ENCODE measurements at regions not wholly inside any gene's neighbourhood (a gene's known extent, or its start where the extent isn't known, plus 50 kb on each side); places are given as distances from the start of the nearest gene placed in this dataset.

- Histone ChIP-seq H3K36me3 (no peaks in the 10 kb centered on the region), H3K9me3 (no peaks in the 10 kb centered on the region), H3K27me3 (no peaks in the 10 kb centered on the region), H3K4me1 (no peaks in the 10 kb centered on the region), H3K4me3 (no peak overlapping the region), H3K27ac (no peak overlapping the region)
- no peak for TF ChIP-seq POLR2A (IDR thresholded peaks at IDR 0.05)
- TF ChIP-seq, protein P1, sequence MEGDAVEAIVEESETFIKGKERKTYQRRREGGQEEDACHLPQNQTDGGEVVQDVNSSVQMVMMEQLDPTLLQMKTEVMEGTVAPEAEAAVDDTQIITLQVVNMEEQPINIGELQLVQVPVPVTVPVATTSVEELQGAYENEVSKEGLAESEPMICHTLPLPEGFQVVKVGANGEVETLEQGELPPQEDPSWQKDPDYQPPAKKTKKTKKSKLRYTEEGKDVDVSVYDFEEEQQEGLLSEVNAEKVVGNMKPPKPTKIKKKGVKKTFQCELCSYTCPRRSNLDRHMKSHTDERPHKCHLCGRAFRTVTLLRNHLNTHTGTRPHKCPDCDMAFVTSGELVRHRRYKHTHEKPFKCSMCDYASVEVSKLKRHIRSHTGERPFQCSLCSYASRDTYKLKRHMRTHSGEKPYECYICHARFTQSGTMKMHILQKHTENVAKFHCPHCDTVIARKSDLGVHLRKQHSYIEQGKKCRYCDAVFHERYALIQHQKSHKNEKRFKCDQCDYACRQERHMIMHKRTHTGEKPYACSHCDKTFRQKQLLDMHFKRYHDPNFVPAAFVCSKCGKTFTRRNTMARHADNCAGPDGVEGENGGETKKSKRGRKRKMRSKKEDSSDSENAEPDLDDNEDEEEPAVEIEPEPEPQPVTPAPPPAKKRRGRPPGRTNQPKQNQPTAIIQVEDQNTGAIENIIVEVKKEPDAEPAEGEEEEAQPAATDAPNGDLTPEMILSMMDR (IDR thresholded peaks at IDR 0.05), result no peak
- TF ChIP-seq POLR2AphosphoS5 (IDR thresholded peaks at IDR 0.05; ENCODE audit: insufficient read depth in 1 of 2, low read depth in 1 of 2), result no peak
- no peak for DNase-seq (ENCODE audit: extremely low spot score in 2 of 2)
- intact Hi-C loops (cut with DNase I), result no loop called here
These were observed 72.4 kb upstream of the TIAM1 start for GRCh38 chr21:31416465-31416864.

DNA sequence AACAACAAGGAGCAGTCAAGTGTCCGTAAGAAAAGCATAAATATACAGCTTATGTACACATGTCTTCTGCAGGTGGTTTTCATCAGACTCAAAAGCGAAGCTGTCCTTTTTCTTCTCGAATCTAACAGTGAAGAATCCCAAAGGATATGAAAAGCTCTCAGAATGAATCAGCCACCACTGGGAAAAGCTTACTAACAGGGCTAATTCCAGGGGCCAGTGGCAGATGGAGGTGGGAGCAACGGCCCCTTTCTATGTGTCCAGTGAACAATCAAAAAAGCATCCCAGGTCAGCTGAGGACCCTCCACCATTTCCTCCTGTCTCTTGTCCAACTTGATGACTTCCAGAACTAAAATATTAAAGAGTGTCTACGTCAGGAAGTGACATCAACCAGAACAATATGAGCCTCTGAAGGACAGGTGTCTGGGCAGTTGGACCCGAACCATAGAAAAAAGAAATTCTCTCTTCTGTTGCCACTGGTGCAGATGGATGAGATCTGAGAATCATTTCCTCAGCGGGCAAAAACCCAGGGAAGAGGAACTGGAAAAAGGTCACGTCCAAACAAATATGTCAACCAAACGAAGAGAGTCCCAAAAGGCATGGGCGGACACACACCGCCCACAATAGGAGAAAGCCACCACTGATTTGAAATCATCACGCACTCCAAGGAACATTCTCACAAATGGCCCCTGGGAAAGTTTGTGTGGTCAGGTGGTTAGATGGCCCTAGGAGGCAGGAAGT is 70.4 kb upstream of the TIAM1 start:
- Histone ChIP-seq H3K27ac (no peak overlapping the region), H3K27me3 (no peaks in the 10 kb centered on the region), H3K4me3 (no peak overlapping the region), H3K36me3 (no peaks in the 10 kb centered on the region), H3K9me3 (no peaks in the 10 kb centered on the region), H3K4me1 (no peaks in the 10 kb centered on the region)
- intact Hi-C loops (cut with DNase I), result no loop called here
- DNase-seq (ENCODE audit: extremely low spot score in 2 of 2), result no peak
- TF ChIP-seq POLR2AphosphoS5 (IDR thresholded peaks at IDR 0.05; ENCODE audit: insufficient read depth in 1 of 2, low read depth in 1 of 2), result no peak
- TF ChIP-seq, protein P1 (IDR thresholded peaks at IDR 0.05), result no peak

DNA sequence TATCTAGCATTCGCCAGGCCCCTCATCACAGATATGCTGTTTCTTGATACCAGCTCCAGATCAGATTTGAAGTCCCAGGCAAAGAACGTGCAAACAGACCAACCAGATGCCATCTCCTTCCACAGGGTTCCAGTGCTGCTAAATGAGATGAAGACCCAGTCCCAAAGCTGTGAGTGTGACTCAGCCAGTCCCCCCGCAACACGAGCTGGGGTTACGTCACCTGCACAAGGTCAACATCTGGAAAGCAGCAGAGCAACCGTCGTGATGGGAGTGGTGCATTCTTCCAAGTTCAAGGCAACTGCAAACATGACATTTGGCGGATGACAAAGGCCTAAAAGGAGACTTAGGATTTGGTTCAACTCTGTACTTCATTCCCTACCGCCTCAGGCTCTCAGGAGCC is 69.6 kb upstream of the TIAM1 start:
- H3K27me3 ChIP-seq, result no peaks in the 10 kb centered on the region
- no peak overlapping the region for H3K27ac ChIP-seq
- TF ChIP-seq, protein P1 (IDR thresholded peaks at IDR 0.05), result no peak
- no peak for TF ChIP-seq POLR2A (IDR thresholded peaks at IDR 0.05)
- no peak for TF ChIP-seq POLR2AphosphoS5 (IDR thresholded peaks at IDR 0.05; ENCODE audit: insufficient read depth in 1 of 2, low read depth in 1 of 2)
- intact Hi-C loops (cut with DNase I), result no loop called here
- no peaks in the 10 kb centered on the region for H3K4me1 ChIP-seq
- no peaks in the 10 kb centered on the region for H3K9me3 ChIP-seq
- no peak for DNase-seq (ENCODE audit: extremely low spot score in 2 of 2)
- no peak overlapping the region for H3K4me3 ChIP-seq
- H3K36me3 ChIP-seq, result no peaks in the 10 kb centered on the region

DNA sequence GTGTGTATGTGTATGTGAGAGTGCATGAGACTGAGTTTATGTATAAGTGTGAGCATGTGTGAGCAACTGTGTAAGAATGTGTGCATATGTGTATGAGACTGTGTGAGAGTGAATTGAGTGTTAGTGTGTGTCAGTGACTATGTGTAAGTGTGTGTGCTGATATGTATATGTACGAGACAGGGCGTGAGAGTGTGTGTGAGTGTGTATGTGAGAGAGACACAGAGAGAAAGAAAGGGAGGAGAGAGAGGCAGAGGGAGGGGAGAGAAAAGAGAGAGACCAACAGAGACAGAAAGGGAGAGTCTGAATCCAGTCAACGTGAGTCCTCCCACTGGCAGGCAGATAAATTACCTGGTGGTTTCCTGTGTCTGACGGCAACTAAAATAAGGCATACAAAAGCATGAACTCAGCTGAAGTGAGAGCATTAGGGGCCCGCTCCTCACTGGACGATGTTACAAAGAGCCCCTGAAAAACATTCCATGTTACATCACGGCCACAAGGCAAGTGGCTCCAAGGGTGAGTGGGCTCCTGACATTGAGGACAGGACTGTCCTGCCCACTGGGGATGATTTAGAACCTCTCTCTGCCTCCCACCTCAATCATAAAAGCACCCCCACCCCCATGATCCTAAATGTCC is 66.6 kb upstream of the TIAM1 start:
- no peak for DNase-seq (ENCODE audit: extremely low spot score in 2 of 2)
- Histone ChIP-seq H3K36me3 (no peaks in the 10 kb centered on the region), H3K4me1 (no peaks in the 10 kb centered on the region), H3K27me3 (no peaks in the 10 kb centered on the region), H3K27ac (no peak overlapping the region), H3K9me3 (no peaks in the 10 kb centered on the region), H3K4me3 (no peak overlapping the region)
- intact Hi-C loops (cut with DNase I), result no loop called here
- TF ChIP-seq, protein P1 (IDR thresholded peaks at IDR 0.05), result no peak
- no peak for TF ChIP-seq POLR2AphosphoS5 (IDR thresholded peaks at IDR 0.05; ENCODE audit: insufficient read depth in 1 of 2, low read depth in 1 of 2)
- TF ChIP-seq POLR2A (IDR thresholded peaks at IDR 0.05), result no peak

DNA sequence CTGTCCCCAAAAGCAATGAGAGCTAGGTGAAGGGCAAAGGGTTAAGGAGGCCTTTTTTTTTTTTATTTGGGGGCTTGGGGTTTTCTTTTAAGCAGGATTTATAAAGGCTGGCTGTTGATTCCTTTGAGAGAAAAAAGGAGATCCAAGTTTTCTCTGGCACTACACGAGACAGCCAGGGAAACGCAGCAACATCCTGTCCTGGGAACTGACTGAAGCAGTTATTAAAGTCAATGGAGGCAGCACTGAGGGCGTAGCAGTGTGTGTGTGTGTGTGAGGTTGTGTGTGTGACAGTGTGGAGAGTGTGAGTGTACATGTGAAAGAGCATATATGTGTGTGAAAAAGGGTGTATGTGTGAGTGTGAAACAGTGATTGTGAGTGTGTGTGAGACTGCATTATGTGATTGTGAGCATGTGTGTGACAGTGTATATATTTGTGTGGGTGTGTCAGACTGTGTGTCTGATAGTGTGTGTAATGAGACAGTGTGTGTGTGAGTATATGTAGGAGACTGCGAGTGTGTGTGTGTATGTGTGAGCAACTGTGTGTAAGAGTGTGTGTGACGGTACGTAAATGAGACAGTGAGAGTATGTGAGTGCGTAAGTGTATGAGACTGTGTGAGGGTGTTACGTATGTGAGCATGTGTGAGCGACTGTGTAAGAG is 65.9 kb upstream of the TIAM1 start:
- H3K27ac ChIP-seq, result no peak overlapping the region
- no peaks in the 10 kb centered on the region for H3K27me3 ChIP-seq
- H3K4me3 ChIP-seq, result no peak overlapping the region
- intact Hi-C loops (cut with DNase I), result no loop called here
- no peaks in the 10 kb centered on the region for H3K4me1 ChIP-seq
- H3K9me3 ChIP-seq, result no peaks in the 10 kb centered on the region
- no peaks in the 10 kb centered on the region for H3K36me3 ChIP-seq
- no peak for DNase-seq (ENCODE audit: extremely low spot score in 2 of 2)
- TF ChIP-seq POLR2AphosphoS5 (IDR thresholded peaks at IDR 0.05; ENCODE audit: insufficient read depth in 1 of 2, low read depth in 1 of 2) (no peak), POLR2A (IDR thresholded peaks at IDR 0.05) (no peak)
- TF ChIP-seq, protein P1 (IDR thresholded peaks at IDR 0.05), result no peak
